Stimulated activated CD4-positive, alpha-beta T cell treated with anti-CD3 and anti-CD28 coated beads, TNF-alpha, amount 100 ng/mL, for 48 hours (primary cell): ENCODE measurements at regions not wholly inside any gene's neighbourhood (a gene's known extent, or its start where the extent isn't known, plus 50 kb on each side); places are given as distances from the start of the nearest gene placed in this dataset.

Source experiments
- DNase-seq, 3 donors: peaks; one replicate each; pipeline ENCODE4 v3.0.0-alpha.2; 2020; ENCODE audit warnings: low read depth in 3 of 3

- no peak for DNase-seq
Observed at GRCh38 chr5:113901718-113902117, 388.2 kb downstream of the YTHDC2 start.

GRCh38 chr5:113902917-113903660, 389.6 kb downstream of the YTHDC2 start:
- DNase-seq, result no peak

DNA sequence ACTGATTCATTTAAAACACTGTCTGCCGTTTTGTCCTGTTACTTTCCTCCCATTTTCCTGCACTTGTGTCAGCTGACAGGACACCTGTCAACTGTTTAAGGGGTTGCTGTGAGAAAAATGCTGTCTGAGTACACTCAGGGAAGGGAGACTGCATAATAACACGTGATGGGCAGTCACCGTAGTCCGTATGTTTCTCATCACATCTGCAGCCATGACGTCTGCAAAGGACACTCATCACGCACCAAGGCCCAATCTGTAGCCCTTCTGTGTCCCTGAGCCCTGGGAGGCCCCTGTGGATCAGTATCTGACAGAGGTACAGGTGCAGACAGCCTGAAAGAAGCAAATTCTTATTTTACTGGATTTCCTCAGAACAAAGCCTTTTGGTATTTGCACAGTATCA, 396.3 kb downstream of the YTHDC2 start:
- DNase-seq, result no peak

DNA sequence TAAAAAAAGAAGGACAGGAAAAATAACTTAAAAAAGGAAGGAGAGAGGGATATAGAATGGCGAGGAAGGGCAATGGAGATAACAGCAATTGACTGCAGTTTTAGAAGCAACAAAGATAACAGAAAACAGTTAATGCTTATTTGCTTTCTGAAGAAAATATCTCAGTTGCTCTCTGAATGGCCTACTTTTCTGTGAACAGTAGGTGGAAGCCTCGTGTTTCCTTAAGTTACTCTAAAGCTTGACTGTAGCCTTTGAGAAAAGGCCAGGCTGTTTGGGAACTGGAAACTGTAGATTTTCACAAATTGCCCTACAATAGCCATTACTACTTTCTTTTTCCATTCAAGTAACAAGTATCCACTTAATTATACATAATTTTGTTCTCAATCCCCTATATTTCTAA, 404.5 kb downstream of the YTHDC2 start:
- DNase-seq, result no peak

- DNase-seq, result no peak
Observed at GRCh38 chr5:113922343-113922742, 408.8 kb downstream of the YTHDC2 start.

GRCh38 chr5:113935453-113935852, 422.0 kb downstream of the YTHDC2 start:
- DNase-seq, result no peak

- DNase-seq, result no peak
Observed at GRCh38 chr5:113937301-113937700, 423.8 kb downstream of the YTHDC2 start.

DNA sequence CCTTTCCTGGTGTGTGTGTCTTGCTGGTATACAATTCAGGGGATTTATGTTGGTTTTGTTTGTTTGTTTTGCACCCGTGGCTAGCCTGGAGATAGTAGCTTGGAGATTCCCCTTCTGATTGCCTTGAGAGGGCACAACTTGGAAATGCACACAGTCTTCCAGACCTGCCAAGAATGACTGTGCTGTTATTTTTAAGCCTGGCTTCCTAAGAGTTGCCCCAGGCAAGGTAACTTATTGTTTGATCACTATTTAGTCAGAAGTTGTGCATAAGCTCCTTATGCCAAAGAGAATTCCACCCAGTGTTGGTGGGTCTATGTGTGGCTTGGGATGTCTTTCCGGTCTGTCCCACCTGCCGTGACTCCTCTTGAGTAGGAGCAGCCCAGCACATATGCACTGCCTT, 421.9 kb upstream of the KCNN2 start:
- no peak for DNase-seq

DNA sequence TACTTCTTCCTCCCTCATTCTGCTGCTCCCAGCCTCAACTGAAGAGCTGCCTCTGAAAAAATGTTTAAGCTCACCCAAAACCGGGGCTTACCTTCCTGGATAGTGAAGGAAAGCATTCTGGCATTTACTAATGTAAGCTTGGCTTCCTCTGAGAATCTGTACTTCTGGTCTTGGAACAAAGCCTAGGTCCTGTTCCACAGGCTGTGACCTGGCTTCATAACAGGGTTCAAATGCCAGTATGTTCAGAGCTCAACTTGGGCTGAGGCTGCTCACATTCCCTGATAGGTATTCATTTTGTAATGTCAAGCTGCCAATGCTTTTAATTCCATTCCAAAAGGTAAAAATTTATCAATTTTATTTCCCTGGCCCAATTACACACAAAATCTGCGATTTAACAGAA, 411.7 kb upstream of the KCNN2 start:
- no peak for DNase-seq

DNA sequence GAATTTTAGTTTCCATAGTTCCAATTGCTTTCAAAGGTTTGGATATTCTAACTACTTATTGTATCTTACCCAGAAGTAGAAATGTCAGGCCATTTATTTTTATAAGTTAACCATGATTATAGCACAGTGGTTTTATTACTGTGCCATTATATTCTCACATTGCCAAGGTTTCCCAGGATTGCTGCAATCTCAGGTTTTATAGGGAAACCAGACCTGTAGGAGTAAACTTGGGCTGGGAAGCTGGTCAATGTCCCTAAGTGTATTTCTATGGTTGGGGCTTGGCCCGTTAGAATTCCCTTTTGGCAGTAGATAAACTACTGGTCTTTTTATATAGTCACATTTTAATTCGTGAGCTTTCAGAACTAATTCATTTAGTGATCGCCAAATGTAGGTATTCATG, 396.6 kb upstream of the KCNN2 start:
- no peak for DNase-seq

DNA sequence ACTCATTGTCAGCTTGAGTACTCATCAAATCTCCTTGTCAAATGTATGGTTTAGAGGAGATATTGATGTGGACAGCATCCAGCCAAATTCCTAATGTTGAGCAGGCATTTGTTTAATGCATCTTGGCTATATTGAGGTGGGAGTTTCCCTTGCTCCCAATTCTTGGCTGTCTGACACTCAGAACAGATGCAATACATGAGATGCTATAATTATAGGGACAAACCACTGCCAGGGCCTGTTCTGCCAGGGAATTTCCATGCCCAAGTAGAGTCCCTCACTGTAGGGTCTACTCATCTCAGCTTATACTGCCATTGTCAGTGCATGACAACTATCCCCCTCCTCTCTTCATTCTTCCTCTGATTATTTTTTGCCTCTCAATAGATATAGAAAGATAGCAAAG, 392.0 kb upstream of the KCNN2 start:
- no peak for DNase-seq

DNA sequence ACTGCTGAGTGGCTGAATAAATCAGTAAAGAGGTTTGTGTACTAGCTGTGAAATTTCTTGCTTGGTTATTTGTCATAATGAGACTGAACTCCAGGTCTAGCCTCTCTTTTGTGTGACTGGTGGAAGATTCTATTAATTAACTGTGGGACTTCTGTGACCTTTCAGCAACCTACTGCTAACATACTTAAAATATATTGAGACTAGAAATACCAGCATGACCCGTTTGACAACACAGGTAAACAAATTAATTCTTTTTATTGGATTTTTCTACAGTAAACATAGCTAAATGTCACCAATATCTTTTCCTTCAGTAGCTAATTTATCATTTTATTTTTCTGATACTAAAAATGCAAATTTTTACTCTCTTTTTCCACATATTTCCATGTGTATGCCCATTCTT, 390.4 kb upstream of the KCNN2 start:
- no peak for DNase-seq

DNA sequence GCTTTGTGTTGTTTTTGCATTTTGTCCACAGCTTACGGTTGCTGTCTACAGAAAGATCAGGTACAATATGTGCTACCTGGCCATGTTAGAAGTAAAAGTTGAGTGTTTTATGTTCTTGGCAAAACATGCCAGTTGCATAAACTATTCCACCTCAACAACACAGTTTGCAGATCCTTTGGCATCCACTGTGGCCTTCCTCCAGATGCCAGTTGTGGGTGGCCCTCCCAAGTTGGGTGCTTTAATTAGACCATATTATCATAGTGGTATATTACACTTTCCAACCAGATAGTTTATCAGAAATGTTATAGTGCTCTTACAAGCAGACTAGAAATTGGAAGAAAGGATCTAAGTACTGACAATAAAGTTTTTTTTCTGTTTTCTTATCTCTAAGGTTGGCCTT, 386.9 kb upstream of the KCNN2 start:
- no peak for DNase-seq

DNA sequence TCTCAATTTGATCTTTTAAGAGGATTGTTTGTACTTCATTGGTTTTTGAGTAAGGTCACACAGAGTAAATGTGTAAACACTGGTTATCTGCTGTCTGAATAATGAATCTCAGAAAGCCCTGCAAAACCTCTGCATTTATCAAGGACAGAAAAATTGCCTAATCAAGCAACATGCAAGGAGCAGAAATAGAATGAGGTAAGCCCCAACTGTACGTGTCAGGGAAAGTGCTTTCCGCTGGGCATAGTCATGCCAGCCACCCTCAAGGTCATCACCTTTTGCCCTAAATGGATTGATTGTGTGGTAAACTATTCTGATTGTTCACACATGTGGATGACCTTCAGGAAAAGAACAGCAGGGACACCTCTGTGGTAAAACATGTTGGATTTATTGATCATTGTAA, 376.9 kb upstream of the KCNN2 start:
- DNase-seq, result no peak

- no peak for DNase-seq
Observed at GRCh38 chr5:113985505-113985904, 376.4 kb upstream of the KCNN2 start.

DNA sequence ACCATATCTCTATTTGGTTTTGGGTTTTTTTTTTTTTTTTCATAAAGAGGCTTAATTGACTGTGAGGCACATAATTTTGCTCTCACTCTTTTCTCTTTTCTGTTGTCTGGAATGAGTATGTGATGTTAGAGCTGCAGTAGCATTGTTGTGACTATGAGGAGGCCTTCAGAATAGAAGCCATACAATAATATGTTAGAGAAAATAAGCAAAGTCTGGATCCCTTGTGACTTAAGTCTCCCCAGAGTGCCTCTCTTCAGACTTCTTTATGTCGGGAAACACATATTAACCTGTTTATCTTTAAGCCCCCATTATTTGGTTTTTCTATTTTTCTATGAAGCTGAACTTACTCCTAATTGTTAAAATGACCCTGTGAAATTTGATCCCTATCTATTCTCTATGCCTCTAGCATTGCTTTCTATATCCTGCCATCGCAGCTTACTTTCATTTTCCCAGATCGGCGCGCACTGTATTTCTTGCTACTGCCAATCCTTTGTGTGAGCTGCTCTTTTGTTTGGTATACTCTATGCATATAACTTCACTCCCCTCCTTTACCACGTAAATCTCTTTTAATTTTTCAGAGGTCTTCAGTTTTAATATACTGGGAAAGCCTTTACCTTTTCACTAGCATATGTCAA, 372.5 kb upstream of the KCNN2 start:
- DNase-seq, result no peak

DNA sequence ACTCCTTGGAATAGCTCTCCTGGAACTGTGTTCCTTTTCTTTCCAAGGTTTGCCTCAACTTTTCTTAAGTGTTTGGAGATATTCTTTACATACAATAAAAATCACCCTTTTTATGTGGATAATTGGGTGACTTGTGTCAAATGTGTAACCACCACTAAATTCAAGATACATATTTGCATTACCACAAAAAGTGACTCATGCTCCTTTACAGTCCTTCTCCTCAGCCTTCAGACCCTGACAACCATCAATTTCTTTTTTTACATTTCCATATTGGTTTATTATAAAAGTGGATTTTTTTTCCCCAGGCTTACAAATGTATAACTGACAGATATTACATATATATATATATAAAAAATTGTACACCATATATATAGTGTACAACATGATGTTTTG, 372.0 kb upstream of the KCNN2 start:
- no peak for DNase-seq

- DNase-seq, result no peak
Observed at GRCh38 chr5:114001076-114001475, 360.8 kb upstream of the KCNN2 start.

DNA sequence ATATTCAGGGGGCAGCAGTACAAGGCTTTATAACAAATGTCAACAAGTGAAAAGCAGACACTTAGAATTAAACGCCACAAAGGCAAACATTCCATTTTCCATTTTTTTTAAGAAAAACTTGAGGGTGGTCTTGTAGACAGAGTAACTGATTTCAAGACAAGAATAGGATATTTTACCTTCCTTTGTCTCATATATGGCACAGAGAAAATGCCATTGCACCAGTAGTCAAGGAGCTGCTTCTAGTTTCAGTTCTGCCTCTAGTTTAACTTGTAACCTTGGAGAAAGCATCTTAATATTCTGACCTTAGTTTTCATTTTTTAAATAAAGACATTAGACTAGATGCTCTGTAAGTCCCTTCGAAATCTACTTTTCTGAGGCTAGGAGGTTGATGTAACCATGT, 355.3 kb upstream of the KCNN2 start:
- DNase-seq, result no peak

- DNase-seq, result no peak
Observed at GRCh38 chr5:114007678-114008077, 354.2 kb upstream of the KCNN2 start.

- no peak for DNase-seq
Observed at GRCh38 chr5:114010362-114010761, 351.5 kb upstream of the KCNN2 start.

DNA sequence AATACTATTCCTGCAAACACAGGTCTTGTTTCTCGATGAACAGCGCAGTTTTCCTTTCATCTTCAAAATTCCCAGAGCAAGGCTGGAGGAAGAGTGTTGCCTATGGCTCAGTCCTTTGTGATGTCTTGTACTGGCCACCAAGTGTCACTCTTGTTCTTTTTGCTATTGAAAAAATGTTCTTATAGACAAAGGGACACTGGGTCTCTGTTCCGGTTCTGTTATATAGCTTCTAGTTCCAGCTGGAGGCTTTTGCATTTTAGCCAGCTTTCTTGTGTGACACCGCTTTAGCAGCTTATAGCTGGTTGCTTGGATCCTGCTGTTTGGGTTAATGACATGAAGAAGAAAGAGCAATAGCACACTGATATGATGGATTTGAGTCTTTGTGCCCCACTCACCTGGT, 343.7 kb upstream of the KCNN2 start:
- no peak for DNase-seq

- no peak for DNase-seq
Observed at GRCh38 chr5:114038756-114039155, 323.1 kb upstream of the KCNN2 start.

GRCh38 chr5:114050087-114050486, 311.8 kb upstream of the KCNN2 start:
- DNase-seq, result no peak
